Heart left ventricle (tissue), 16 donors: ENCODE measurements at regions not wholly inside any gene's neighbourhood (a gene's known extent, or its start where the extent isn't known, plus 50 kb on each side); places are given as distances from the start of the nearest gene placed in this dataset.

Experiments used
- ATAC-seq, 4 donors: fragments of 200-7000 bp; cut with Tn5 transposase; one replicate each; pipeline ENCODE4 v1.9.1; 2020 to 2022; ENCODE audit warnings: moderate library complexity in 4 of 4, mild to moderate bottlenecking in 3 of 4, moderate number of reproducible peaks in 1 of 4
- DNase-seq, 5 donors: peaks; one replicate each; pipeline ENCODE4 v3.0.0-alpha.2; 2020
- H3K27ac ChIP-seq, 12 donors: fragments of 200-600 bp; sonication (generic) in 4 of 12; one replicate each; pipeline versions ENCODE4 v1.5.0 to v1.8.0; 2016 to 2022; ENCODE audit warnings: mild to moderate bottlenecking in 2 of 12
- H3K27me3 ChIP-seq, 9 donors: fragments of 200-600 bp; sonication (generic) in 2 of 9; one replicate each; pipeline versions ENCODE4 v1.5.1 to v1.8.0; 2016 to 2022; ENCODE audit warnings: mild to moderate bottlenecking in 3 of 9
- H3K36me3 ChIP-seq, 9 donors: fragments of 200-600 bp; sonication (generic) in 2 of 9; one replicate each; pipeline versions ENCODE4 v1.5.0 to v1.8.0; 2018 to 2022; ENCODE audit warnings: mild to moderate bottlenecking in 2 of 9
- H3K4me1 ChIP-seq, 12 donors: fragments of 200-600 bp; sonication (generic) in 4 of 12; one replicate each; pipeline versions ENCODE4 v1.5.0 to v1.8.0; 2016 to 2022; ENCODE audit warnings: mild to moderate bottlenecking in 3 of 12
- H3K4me3 ChIP-seq, 12 donors: fragments of 200-600 bp; sonication (generic) in 4 of 12; one replicate each; pipeline versions ENCODE4 v1.5.0 to v1.8.0; 2017 to 2022; ENCODE audit warnings: mild to moderate bottlenecking in 9 of 12, moderate library complexity in 4 of 12
- H3K9me3 ChIP-seq, 12 donors: fragments of 200-600 bp; sonication (generic) in 4 of 12; one replicate each; pipeline versions ENCODE4 v1.5.0 to v1.8.0; 2016 to 2022; ENCODE audit warnings: mild to moderate bottlenecking in 1 of 12
- POLR2A ChIP-seq, 2 donors: fragments of 450-650 bp; IDR thresholded peaks; one replicate each; pipeline ENCODE4 v1.6.1; 2017; ENCODE audit warnings: antibody characterized with exemption in 2 of 2, mild to moderate bottlenecking in 2 of 2, moderate library complexity in 2 of 2
- WGBS, 4 donors: extraction: QIAGEN DNeasy Blood & Tissue Kit in 2 of 4; methylation state at CpG; one replicate each; pipeline versions ENCODE4 v1.1.5 to v1.1.7; 2013 to 2018; 5-methylcytosine and 5-hydroxymethylcytosine counted together
- intact Hi-C, 10 donors: fragments of 100-400 bp; cut with DNase I; formaldehyde crosslinking; loops; one replicate each; pipeline versions ENCODE4 v1.11.1 to v1.14.2; 2022
- TF ChIP-seq, protein P1 (sequence below), 12 donors: fragments of 200-600 bp; sonication (generic) in 4 of 12; IDR thresholded peaks; one replicate each; pipeline versions ENCODE4 v1.5.0 to v1.8.0; 2018 to 2022; ENCODE audit warnings: antibody characterized with exemption in 12 of 12, mild to moderate bottlenecking in 5 of 12
- donor health status: ischemic (EF 13 %, LVEDD 7.1; RV severe dilation, severe dysfunction).
- donor health status: healthy with polysubstance abuse.
- donor health status: DM: no; HTN: yes; CAD: no.
- donor health status: DM: no; HTN: no; CAD: no.
- donor health status: ischemic (EF 25% LVEDD 6.9; RV normal size, moderate dysfunction).
- donor health status: ischemic (EF 25% LVEDD 5.7; RV mildly dilated, moderate dysfunction).
- donor health status: healthy.
- donor health status: DM: yes; HTN: yes; CAD: no.
- donor health status: ischemic (EF 35%, LVEDD 5.7; RV mildly dilated, moderate dysfunction).
- donor health status: nonischemic (EF 11% LVEDD 7.7; RV severe dilation, severe dysfunction).
- donor health status: DM: yes; HTN: yes; CAD: no.
- donor health status: PGD.
- donor health status: ischemic (EF 29% LVEDD 5.4; RV normal size, mild dysfunction).
- donor health status: nonischemic (EF 23%, LVEDD 6.1; RV moderate dilation, normal function).

DNA sequence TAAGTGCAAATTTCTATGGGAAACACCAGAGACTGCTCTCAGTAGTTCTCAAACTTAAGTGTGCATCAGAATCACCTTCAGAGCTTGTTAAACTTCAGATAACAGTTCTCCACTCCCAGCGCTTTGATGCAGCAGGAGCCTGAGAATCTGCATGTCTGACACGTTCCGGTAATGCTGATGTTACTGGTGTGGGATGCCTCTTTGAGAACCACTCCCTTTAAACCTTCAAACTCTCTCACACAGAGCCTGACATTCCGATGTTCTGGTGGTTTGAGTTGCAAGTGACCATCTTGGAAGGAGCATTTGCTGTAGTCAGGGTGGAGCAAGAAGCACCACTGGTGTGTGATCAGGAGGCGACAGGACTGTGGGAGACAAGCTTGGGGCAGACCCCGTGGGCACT is 57.9 kb downstream of the OTOR start:
- Histone ChIP-seq H3K4me3 (no peak overlapping the region), H3K27ac (no peak overlapping the region), H3K4me1 (no peaks in the 10 kb centered on the region), H3K36me3 (no peaks in the 10 kb centered on the region), H3K9me3 (no peaks in the 10 kb centered on the region), H3K27me3 (peaks cover 0 to 61% (median 10%) of the 10 kb centered on the region in 9 donors)
- DNase-seq (no peak), ATAC-seq (no peak)
- TF ChIP-seq, protein P1, sequence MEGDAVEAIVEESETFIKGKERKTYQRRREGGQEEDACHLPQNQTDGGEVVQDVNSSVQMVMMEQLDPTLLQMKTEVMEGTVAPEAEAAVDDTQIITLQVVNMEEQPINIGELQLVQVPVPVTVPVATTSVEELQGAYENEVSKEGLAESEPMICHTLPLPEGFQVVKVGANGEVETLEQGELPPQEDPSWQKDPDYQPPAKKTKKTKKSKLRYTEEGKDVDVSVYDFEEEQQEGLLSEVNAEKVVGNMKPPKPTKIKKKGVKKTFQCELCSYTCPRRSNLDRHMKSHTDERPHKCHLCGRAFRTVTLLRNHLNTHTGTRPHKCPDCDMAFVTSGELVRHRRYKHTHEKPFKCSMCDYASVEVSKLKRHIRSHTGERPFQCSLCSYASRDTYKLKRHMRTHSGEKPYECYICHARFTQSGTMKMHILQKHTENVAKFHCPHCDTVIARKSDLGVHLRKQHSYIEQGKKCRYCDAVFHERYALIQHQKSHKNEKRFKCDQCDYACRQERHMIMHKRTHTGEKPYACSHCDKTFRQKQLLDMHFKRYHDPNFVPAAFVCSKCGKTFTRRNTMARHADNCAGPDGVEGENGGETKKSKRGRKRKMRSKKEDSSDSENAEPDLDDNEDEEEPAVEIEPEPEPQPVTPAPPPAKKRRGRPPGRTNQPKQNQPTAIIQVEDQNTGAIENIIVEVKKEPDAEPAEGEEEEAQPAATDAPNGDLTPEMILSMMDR (IDR thresholded peaks at IDR 0.05) = no peak
- TF ChIP-seq POLR2A (IDR thresholded peaks at IDR 0.05) = no peak
- intact Hi-C loops = loop anchor here in 1 of 10 donors (10.0 kb wide), 1 partner anchor 1469 kb away; no protein-coding TSS in a partner anchor
- WGBS, 4 donors = 41 to 50% (median 43%) methylated on average over 6 of the region's 6 CpGs

- no peak for DNase-seq
- Histone ChIP-seq H3K27ac (no peak overlapping the region), H3K36me3 (no peaks in the 10 kb centered on the region), H3K27me3 (peaks cover 0 to 57% (median 10%) of the 10 kb centered on the region in 9 donors), H3K4me3 (no peak overlapping the region), H3K4me1 (no peaks in the 10 kb centered on the region), H3K9me3 (no peaks in the 10 kb centered on the region)
- TF ChIP-seq, protein P1 (IDR thresholded peaks at IDR 0.05) = no peak
- TF ChIP-seq POLR2A (IDR thresholded peaks at IDR 0.05) = no peak
- no peak for ATAC-seq
- WGBS, 4 donors = 50 to 59% (median 55%) methylated on average over 7 of the region's 7 CpGs
- intact Hi-C loops = loop anchor here in 1 of 10 donors (10.0 kb wide), 1 partner anchor 1468 kb away; no protein-coding TSS in a partner anchor
These were observed 58.7 kb downstream of the OTOR start for GRCh38 chr20:16806886-16807285.

GRCh38 chr20:16808796-16809195 is 60.6 kb downstream of the OTOR start:
- ATAC-seq (no peak), DNase-seq (no peak)
- Histone ChIP-seq H3K27me3 (peaks cover 0 to 40% (median 10%) of the 10 kb centered on the region in 9 donors), H3K4me1 (no peaks in the 10 kb centered on the region), H3K27ac (no peak overlapping the region), H3K9me3 (no peaks in the 10 kb centered on the region), H3K36me3 (no peaks in the 10 kb centered on the region), H3K4me3 (no peak overlapping the region)
- intact Hi-C loops = loop anchor here in 1 of 10 donors (10.0 kb wide), 1 partner anchor 1466 kb away; no protein-coding TSS in a partner anchor
- TF ChIP-seq, protein P1 (IDR thresholded peaks at IDR 0.05) = no peak
- no peak for TF ChIP-seq POLR2A (IDR thresholded peaks at IDR 0.05)
- WGBS, 4 donors = 44 to 68% (median 58%) methylated on average over 4 of the region's 4 CpGs

- DNase-seq (no peak), ATAC-seq (no peak)
- WGBS, 4 donors = 74 to 85% (median 81%) methylated on average over 3 of the region's 3 CpGs
- Histone ChIP-seq H3K36me3 (no peaks in the 10 kb centered on the region), H3K27ac (no peak overlapping the region), H3K9me3 (no peaks in the 10 kb centered on the region), H3K27me3 (peaks cover 0 to 34% (median 3%) of the 10 kb centered on the region in 9 donors), H3K4me3 (no peak overlapping the region), H3K4me1 (no peaks in the 10 kb centered on the region)
- intact Hi-C loops = no loop called here
- TF ChIP-seq POLR2A (IDR thresholded peaks at IDR 0.05) = no peak
- TF ChIP-seq, protein P1 (IDR thresholded peaks at IDR 0.05) = no peak
These were observed 62.1 kb downstream of the OTOR start for GRCh38 chr20:16810216-16810615.
